HepG2 (cell line): ENCODE measurements at regions not wholly inside any gene's neighbourhood (a gene's known extent, or its start where the extent isn't known, plus 50 kb on each side); places are given as distances from the start of the nearest gene placed in this dataset.

ENCODE experiments used
- ATAC-seq: fragments of 200-7000 bp; cut with Tn5 transposase; 3 replicates; pipeline ENCODE4 v1.9.1; 2020; ENCODE audit warnings: mild to moderate bottlenecking, moderate library complexity
- BruUV-seq: library from RNA; stranded (reverse); fragments of 400-500 nt; replicated peaks from 2 replicates; lab custom pipeline; 2021; lab: Mats Ljungman, UMichigan
- CTCF ChIA-PET: fragments of 300-600 bp; formaldehyde crosslinking; extraction: SDS; loops from one replicate; lab custom pipeline; 2021; ENCODE audit warnings: low total read pairs, inconsistent platforms, low intra/inter-chr PET ratio; lab: Yijun Ruan, JAX
- POLR2A ChIA-PET: fragments of 350-600 bp; sonication (Branson Sonifier 250); formaldehyde crosslinking; loops from one replicate; lab custom pipeline; 2020; ENCODE audit warnings: antibody characterized with exemption, inconsistent platforms; lab: Yijun Ruan, JAX
- DNase-seq: peaks from one replicate; pipeline ENCODE4 v3.0.0-alpha.2; 2015; ENCODE audit warnings: low spot score
- FAIRE-seq: peaks from 3 replicates; lab custom pipeline; 2011; peaks lifted over from hg19 to GRCh38; lab: Jason Lieb, UNC
- H2AFZ ChIP-seq: one replicate; pipeline ENCODE4 v1.6.1; 2011; ENCODE audit warnings: low read length, inconsistent platforms
- H3K27ac ChIP-seq: fragments of 300-600 bp; 3 replicates; pipeline ENCODE4 v1.8.0; 2011; ENCODE audit warnings: mixed run types, mild to moderate bottlenecking, mixed read lengths, low read length, inconsistent platforms; ENCODE audit not compliant: insufficient read depth; ENCODE audit errors: extremely low read length
- H3K27me3 ChIP-seq, 2 experiments: fragments of 200-600 bp in 1 of 2; 2 replicates in 1 of 2; 3 replicates in 1 of 2; pipeline versions ENCODE4 v1.6.0 to v1.8.0; 2011; ENCODE audit warnings: low read length in 2 of 2, mild to moderate bottlenecking in 2 of 2, moderate library complexity in 2 of 2, inconsistent platforms in 1 of 2; ENCODE audit not compliant: insufficient read depth in 2 of 2, control insufficient read depth in 1 of 2
- H3K36me3 ChIP-seq, 2 experiments: fragments of 200-600 bp in 1 of 2; replicated peaks in 1 of 2; 2 replicates in 1 of 2; 3 replicates in 1 of 2; pipeline versions ENCODE4 v1.5.1 to v1.8.0; 2011; ENCODE audit warnings: low read length in 2 of 2, inconsistent platforms in 1 of 2; ENCODE audit not compliant: insufficient read depth in 2 of 2, control insufficient read depth in 1 of 2
- H3K4me1 ChIP-seq: 2 replicates; pipeline ENCODE4 v1.5.1; 2012; ENCODE audit warnings: low read length, inconsistent platforms; ENCODE audit not compliant: insufficient read depth
- H3K4me2 ChIP-seq: 2 replicates; pipeline ENCODE4 v1.6.0; 2011; ENCODE audit warnings: low read depth, low read length, inconsistent platforms
- H3K4me3 ChIP-seq, 3 experiments: fragments of 200-600 bp in 1 of 3; sonication (generic), shearing (Covaris generic) in 1 of 3; replicated peaks in 1 of 3; 2 replicates each; pipeline ENCODE4 v1.5.1; 2011 to 2016; ENCODE audit warnings: low read length in 3 of 3, inconsistent platforms in 2 of 3, low read depth in 2 of 3, mild to moderate bottlenecking in 2 of 3, control low read depth in 1 of 3, mixed read lengths in 1 of 3; ENCODE audit not compliant: insufficient read depth in 1 of 3
- H3K79me2 ChIP-seq: one replicate; pipeline ENCODE4 v1.6.1; 2011; ENCODE audit warnings: low read length, inconsistent platforms; ENCODE audit not compliant: insufficient read depth
- H3K9ac ChIP-seq: 2 replicates; pipeline ENCODE4 v1.6.0; 2011; ENCODE audit warnings: mild to moderate bottlenecking, low read depth, low read length, inconsistent platforms; ENCODE audit not compliant: insufficient read depth
- H3K9me3 ChIP-seq: 2 replicates; pipeline ENCODE4 v1.5.1; 2012; ENCODE audit warnings: mild to moderate bottlenecking, low read length
- H4K20me1 ChIP-seq: 2 replicates; pipeline ENCODE4 v1.6.0; 2011; ENCODE audit warnings: inconsistent platforms, mild to moderate bottlenecking, low read length, moderate library complexity; ENCODE audit not compliant: insufficient read depth
- ATF1 ChIP-seq: IDR thresholded peaks from 2 replicates; pipeline ENCODE4 v1.6.1; 2016; ENCODE audit warnings: mild to moderate bottlenecking, control low read depth
- HNRNPH1 ChIP-seq: fragments of 200-400 bp; formaldehyde crosslinking; optimal IDR thresholded peaks from 2 replicates; pipeline ENCODE3; 2017; ENCODE audit warnings: mild to moderate bottlenecking, low read depth, low read length
- RAD21 ChIP-seq: fragments of 450-650 bp; formaldehyde crosslinking; IDR thresholded peaks from 2 replicates; pipeline ENCODE4 v1.5.0; 2020; ENCODE audit warnings: mild to moderate bottlenecking
- SMC3 ChIP-seq: IDR thresholded peaks from 2 replicates; pipeline ENCODE4 v1.6.1; 2011; ENCODE audit warnings: low read length, improper control_type of control experiment
- STAG1 ChIP-seq: sonication (generic); formaldehyde crosslinking; IDR thresholded peaks from 2 replicates; pipeline ENCODE4 v1.4.0; 2020; ENCODE audit warnings: missing genetic modification reagents
- ZNF354B ChIP-seq: sonication (generic); formaldehyde crosslinking; IDR thresholded peaks from 2 replicates; pipeline ENCODE4 v1.8.0; 2022; ENCODE audit warnings: mild to moderate bottlenecking, missing genetic modification reagents
- ZNF597 ChIP-seq: sonication (generic); formaldehyde crosslinking; IDR thresholded peaks from 2 replicates; pipeline ENCODE4 v1.5.0; 2020; ENCODE audit warnings: missing genetic modification reagents
- ZNF768 ChIP-seq: sonication (generic); formaldehyde crosslinking; IDR thresholded peaks from 2 replicates; pipeline ENCODE4 v1.4.0; 2020; ENCODE audit warnings: missing genetic modification reagents
- ZXDC ChIP-seq: sonication (generic); formaldehyde crosslinking; IDR thresholded peaks from 2 replicates; pipeline ENCODE4 v1.5.0; 2020; ENCODE audit warnings: mild to moderate bottlenecking, missing genetic modification reagents
- WGBS: methylation state at CpG from one replicate; pipeline ENCODE4 v1.1.6; 2017; ENCODE audit warnings: low lambda C conversion rate; 5-methylcytosine and 5-hydroxymethylcytosine counted together
- in situ Hi-C: cut with HindIII; loops from 2 replicates; pipeline ENCODE4 v1.10.0; 2017; ENCODE audit warnings: low pct_unique_long_range_greater_than_20kb; ENCODE audit not compliant: extremely low pct_ligation_motif_present
- intact Hi-C: fragments of 100-400 bp; cut with micrococcal nuclease; formaldehyde crosslinking; loops from one replicate; pipeline ENCODE4 v1.10.0; 2022; ENCODE audit not compliant: unreplicated experiment
- TF ChIP-seq, protein P1 (sequence below): sonication (generic); formaldehyde crosslinking; IDR thresholded peaks from 2 replicates; pipeline ENCODE4 v1.5.0; 2020; ENCODE audit warnings: mild to moderate bottlenecking, missing genetic modification reagents, moderate library complexity
- TF ChIP-seq, protein P2 (sequence below): sonication (generic); formaldehyde crosslinking; IDR thresholded peaks from 2 replicates; pipeline ENCODE4 v1.9.0; 2022; ENCODE audit warnings: missing genetic modification reagents, mild to moderate bottlenecking, borderline replicate concordance

DNA sequence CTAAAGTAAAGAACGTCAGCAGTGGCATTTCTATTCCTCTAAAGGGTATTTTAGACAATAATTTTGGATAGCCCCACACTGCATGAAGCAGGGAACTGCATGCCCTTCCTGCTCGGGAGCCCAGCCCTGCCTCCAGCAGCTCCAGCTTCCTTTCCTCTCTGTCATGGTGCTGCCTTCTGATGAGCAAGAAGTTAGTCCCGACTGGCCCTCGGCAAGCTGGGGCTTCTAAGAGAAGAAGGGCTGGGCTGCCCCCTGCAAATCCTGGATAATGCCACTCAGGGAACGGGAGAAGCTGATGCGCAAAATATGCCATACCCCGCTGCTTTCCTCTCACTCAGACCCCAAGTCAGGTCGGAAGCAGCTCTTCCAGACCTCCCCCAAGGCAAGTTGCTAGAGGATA lies 296.4 kb downstream of the ETS1 start (continued):
- TF ChIP-seq ZNF597 (CRISPR knock-in tag): no peak
- TF ChIP-seq ZXDC (CRISPR knock-in tag): no peak

DNA sequence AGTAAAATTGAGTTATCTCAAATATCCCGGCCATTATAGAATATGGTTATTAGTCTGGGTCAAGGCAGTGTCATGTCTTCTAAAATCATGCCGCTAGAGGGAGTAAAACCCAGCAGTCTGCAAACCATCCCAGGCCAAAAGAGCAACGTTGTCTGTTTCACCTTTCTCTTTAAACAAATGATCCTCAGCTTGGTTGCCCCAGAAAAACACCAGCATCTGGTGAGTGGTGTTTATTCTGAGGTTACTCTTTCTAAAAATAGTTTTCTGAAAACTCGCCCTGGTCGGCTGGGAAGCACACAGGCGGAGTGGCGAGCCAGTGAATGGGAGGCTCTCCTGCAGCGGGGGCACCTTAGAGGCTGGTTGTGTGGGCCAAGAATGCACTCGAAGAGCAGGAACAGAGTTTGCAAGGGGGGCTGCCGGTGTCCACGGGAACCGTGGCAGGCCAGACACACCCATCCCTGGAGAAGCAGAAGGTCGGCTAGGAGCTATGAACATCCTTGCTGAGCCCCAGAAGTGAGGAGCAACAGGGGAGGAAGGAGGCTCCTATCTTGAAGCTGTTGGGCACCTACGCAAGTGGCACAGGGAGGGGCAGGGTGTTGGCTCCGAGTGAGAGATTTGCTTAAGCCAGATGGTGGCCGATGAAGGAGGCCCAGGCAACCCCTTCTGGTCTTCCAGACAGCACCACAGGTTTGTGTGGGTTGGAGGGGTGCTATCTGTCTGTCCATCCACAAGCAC lies 297.1 kb downstream of the ETS1 start:
- no peak overlapping the region for H2AFZ ChIP-seq
- peaks cover 0 to 8% of the 10 kb centered on the region in 2 experiments; a peak in 1 of 5 replicates for H3K27me3 ChIP-seq
- no peak overlapping the region for H3K4me3 ChIP-seq
- no peak overlapping the region for H3K27ac ChIP-seq
- peak; percentile 21 for DNase-seq
- ATAC-seq: peak; percentile 94
- in situ Hi-C loops: no loop called here
- POLR2A ChIA-PET: no interaction called here
- H3K36me3 ChIP-seq: no peaks in the 10 kb centered on the region
- peak; percentile 53 for FAIRE-seq
- intact Hi-C loops: loop anchor here (1.0 to 5.0 kb wide), 6 partner anchors 45 to 541 kb away; no protein-coding TSS in a partner anchor
- no TSS peak for BruUV-seq
- no peak overlapping the region for H3K4me2 ChIP-seq
- H3K9me3 ChIP-seq: no peaks in the 10 kb centered on the region
- WGBS: 21% methylated on average over 16 of the region's 16 CpGs
- peaks cover 12% of the 10 kb centered on the region for H3K4me1 ChIP-seq
- TF ChIP-seq ZNF354B (no peak), ATF1 (CRISPR knock-in tag) (no peak), ZNF768 (no peak), SMC3 (peak; percentile 95), STAG1 (CRISPR knock-in tag) (peak; percentile 77), HNRNPH1 (peak; percentile 40), RAD21 (CRISPR knock-in tag) (peak; percentile 58)
- TF ChIP-seq, protein P1, sequence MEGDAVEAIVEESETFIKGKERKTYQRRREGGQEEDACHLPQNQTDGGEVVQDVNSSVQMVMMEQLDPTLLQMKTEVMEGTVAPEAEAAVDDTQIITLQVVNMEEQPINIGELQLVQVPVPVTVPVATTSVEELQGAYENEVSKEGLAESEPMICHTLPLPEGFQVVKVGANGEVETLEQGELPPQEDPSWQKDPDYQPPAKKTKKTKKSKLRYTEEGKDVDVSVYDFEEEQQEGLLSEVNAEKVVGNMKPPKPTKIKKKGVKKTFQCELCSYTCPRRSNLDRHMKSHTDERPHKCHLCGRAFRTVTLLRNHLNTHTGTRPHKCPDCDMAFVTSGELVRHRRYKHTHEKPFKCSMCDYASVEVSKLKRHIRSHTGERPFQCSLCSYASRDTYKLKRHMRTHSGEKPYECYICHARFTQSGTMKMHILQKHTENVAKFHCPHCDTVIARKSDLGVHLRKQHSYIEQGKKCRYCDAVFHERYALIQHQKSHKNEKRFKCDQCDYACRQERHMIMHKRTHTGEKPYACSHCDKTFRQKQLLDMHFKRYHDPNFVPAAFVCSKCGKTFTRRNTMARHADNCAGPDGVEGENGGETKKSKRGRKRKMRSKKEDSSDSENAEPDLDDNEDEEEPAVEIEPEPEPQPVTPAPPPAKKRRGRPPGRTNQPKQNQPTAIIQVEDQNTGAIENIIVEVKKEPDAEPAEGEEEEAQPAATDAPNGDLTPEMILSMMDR: peak; percentile 73
- TF ChIP-seq, protein P2, sequence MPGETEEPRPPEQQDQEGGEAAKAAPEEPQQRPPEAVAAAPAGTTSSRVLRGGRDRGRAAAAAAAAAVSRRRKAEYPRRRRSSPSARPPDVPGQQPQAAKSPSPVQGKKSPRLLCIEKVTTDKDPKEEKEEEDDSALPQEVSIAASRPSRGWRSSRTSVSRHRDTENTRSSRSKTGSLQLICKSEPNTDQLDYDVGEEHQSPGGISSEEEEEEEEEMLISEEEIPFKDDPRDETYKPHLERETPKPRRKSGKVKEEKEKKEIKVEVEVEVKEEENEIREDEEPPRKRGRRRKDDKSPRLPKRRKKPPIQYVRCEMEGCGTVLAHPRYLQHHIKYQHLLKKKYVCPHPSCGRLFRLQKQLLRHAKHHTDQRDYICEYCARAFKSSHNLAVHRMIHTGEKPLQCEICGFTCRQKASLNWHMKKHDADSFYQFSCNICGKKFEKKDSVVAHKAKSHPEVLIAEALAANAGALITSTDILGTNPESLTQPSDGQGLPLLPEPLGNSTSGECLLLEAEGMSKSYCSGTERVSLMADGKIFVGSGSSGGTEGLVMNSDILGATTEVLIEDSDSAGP (CRISPR knock-in tag): no peak
- TF ChIP-seq, all 625 proteins: peak for 5
- no peak overlapping the region for H3K9ac ChIP-seq
- CTCF ChIA-PET: interaction anchor here (1.1 to 1.8 kb wide), 2 partner anchors 341 to 541 kb away, joined by 4 to 41 read pairs; no protein-coding TSS in a partner anchor
- no peaks in the 10 kb centered on the region for H3K79me2 ChIP-seq
- H4K20me1 ChIP-seq: no peaks in the 10 kb centered on the region
